T-helper 2 cell treated with Interferon-gamma antibody and Interleukin-4, amounts not matched to agents 100 ng/mL and 5 ng/mL, for 36 hours (primary cell): ENCODE measurements at regions not wholly inside any gene's neighbourhood (a gene's known extent, or its start where the extent isn't known, plus 50 kb on each side); places are given as distances from the start of the nearest gene placed in this dataset.

Experiments used
- intact Hi-C: fragments of 100-400 bp; cut with micrococcal nuclease; formaldehyde crosslinking; loops from one replicate; pipeline ENCODE4 v1.15.1; 2023

DNA sequence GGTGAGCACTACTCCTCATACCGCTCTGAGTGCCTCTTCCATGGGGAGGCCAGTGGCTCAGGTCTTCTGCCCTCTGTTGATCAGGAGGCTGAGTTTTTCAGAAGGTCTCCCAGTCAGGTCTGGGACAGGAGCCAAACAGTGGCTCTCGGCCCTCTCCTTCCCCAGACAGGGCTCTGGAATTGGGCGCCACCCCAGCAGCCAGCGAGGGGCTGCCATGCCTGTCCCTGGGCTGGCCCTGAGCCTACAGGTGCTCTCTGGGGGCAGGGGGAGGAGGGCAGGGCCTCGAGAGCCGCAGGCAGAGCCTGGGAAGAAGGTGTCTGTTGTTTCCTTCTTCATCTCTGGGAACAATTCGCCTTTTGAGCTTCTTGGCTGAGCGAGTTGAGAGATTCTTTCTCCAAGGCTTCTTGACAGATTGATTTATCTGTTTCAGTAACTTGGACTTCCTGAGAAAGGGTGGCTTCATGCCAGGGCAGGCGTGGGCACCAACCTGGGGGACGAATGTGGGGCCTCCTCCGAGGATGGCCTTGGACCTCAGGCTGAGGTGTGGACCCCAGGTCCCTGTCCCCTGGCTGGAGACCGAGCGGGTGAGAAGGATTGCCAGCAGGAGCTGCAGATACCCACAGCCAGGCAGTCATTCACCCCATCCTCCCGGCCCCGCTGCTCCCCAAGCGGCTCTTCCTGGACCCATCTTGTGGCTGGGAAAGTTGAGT, 64.7 kb upstream of the GLI2 start:
- intact Hi-C loops = no loop called here

DNA sequence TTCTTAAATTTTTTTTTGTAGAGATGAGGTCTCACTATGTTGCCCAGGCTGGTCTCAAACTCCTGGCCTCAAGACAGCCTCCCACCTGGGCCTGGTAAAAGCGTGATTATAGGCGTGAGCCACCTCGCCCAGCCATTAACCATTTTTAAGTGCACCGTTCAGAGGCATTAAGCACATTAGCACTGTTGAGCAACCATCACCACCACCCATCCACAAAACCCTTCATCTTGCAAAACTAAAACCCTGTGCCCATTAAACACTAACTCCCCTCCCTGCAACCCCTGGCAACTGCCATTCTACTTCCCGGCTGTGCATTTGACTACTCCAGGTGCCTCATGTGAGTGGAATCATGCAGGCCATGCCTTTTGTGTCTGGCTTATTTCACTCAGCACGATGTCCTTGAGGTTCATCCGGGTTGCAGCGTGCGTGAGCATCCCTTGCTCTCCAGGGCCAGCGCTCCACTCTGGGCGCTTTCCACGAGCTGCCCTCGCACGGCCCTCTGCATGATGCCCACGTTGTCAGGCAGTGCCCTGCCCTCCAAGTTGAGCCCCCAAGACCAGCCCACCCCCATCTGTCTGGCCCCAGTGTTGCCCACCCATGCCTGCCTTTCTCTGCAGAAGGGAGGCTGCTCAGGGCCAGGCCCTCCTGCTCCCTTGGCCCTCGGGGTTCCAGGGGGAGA, 63.0 kb upstream of the GLI2 start:
- intact Hi-C loops = no loop called here

DNA sequence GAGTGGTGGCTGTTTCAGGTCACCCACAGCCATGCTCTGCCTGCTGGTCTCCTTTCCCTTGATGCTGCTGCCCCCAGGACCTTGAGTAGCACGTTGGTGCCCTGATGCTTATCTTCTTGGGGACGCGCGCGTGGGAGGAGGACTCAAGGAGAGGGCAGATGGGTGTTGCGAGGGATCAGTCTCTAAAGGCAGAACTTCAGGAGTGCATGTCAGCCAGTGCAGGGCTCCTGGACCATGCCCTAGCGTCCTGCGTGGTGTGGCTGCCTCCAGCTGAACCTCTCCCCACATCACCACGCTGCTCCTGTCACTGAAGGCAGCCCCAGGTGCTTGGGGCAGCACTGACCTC, 62.5 kb upstream of the GLI2 start:
- intact Hi-C loops = no loop called here

DNA sequence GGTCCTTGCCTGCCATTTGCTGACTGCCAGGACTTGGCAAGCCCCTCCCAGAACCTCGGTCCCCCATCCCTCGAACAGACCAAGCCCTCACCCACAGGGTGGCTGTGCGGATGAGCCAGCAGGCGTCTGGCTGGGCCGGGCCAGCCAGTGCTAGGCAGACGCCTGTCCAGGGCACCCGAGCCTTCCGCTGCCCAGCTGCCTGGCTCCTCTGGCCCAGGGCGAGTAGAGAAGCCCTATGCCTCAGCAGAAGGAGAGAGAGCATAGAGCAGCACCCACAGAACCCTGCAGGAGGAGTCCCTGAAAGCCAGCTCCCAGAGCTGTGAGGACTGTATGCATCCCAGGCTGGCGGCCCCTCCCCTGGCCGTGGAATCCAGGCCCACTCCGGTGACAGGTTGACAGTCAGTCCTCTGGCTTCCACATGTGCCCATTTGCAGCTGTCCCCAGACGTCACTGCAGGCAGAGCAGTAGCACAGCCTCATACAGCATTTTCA, 62.1 kb upstream of the GLI2 start:
- intact Hi-C loops = no loop called here

DNA sequence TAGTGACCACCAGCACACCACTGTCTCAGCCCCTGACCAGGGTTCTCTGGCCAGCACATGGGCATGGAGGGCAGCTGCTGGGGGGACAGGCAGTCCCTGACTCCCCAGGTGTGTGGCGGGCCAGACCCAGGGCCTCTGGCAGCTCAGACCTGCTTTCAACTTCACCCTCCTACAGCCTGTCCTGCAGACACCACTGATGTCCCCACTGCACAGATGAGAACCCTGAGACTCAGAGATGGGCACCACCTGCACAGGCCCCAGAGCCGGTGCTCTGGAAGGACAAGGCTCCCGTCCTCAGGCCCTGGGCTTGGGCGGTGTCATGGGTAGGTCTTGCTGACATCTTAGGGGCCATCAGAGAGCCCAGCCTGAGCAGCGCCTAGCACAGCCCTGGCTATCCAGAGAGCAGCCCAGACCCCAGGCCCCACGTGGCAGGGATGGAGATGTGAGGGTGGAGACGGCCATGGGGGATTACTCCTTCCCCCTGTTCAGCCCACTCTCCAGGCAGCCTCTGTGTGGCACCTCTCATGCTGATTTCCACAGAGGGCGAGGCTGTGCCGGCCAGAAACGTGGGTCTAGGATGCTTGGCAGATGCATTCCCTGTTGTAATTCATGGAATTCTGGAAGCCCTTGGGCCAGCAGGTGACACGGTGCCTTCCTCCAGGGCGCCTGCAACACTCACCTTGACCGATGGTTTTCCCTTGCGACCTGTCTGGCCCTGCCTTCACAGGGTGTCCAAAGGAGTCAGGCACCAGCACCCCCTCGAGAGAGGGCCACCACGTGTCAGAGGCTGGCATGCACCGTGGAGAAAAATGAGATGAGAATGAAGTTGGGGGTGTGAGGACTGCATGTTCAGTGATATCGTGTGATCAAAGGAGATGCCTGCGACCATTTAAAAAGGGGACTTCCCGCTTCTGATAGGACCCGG, 61.2 kb upstream of the GLI2 start:
- intact Hi-C loops = loop anchor here (5.0 kb wide), 1 partner anchor 567 kb away; no protein-coding TSS in a partner anchor

DNA sequence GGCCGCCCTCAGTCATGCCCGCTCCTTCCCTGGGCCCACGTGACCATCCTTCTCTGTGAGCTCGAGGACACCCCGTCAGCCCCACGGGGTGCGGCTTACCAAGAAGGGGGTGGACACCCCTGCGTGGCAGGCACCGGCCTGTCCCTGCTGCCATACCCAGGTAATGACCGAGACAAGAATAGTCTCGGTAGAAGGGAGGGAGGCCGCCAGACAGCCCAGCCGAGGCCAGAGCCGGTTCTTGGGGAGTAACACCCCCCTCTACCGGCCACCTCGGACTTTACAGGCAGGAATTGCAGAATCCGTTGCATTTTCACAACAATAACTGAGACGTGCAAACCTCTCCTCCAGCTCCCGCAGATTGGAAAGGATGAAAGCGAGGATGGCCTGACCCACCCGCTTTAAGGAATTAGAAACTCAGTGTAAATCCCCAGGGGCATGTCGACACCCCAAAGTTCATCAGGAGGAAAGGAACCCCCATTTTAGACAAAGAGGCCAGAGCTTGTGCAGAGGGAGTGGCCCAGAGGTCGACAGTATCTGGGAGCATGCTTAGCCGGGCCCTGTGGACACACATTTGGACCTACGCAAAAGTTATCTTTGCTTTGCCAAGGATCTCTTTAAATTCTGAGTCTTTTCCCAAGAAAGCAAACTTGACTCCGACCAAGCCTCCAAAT, 60.1 kb upstream of the GLI2 start:
- intact Hi-C loops = loop anchor here (5.0 kb wide), 1 partner anchor 568 kb away; no protein-coding TSS in a partner anchor

DNA sequence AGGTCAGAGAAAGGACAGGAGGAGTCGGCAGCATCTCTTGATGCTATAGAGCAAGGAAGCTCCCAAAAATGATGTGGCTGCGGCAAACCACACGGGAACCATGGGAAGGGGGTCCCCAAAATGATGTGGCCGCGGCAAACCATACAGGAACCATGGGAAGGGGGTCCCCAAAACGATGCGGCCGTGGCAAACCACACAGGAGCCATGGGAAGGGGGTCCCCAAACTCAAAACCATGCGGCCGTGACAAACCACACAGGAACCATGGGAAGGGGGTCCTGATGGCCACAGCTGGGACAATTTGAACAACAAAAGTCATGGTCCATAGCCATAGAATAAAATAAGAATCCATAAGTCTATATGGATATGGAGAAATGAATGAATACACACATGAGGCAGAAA, 58.4 kb upstream of the GLI2 start:
- intact Hi-C loops = loop anchor here (5.0 kb wide), 1 partner anchor 570 kb away; no protein-coding TSS in a partner anchor

DNA sequence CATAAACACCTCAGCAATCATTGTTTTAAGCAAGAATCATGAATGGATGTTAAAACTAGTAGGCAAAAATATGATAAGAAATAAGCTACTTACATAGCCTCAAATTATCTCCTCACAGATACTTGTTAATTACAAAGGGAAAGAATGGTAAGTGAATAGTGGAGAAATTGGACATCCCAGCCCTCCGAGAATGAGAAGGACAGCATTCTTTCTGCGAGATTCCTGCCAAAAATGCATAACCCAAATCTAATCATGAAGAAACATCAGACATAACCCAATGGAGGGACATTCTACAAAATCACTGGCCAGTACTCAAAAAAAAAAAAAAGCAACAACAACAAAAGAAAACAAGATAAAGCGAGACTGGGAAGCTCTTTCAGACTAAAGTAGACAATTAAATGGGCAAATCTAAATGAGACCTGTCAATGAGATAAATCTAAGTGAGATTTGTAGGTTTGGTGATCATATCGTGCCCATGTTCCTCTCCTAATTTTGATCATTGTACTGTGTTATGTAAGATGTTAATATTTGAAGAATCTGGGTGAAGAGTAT, 57.9 kb upstream of the GLI2 start:
- intact Hi-C loops = loop anchor here (5.0 kb wide), 1 partner anchor 570 kb away; no protein-coding TSS in a partner anchor

DNA sequence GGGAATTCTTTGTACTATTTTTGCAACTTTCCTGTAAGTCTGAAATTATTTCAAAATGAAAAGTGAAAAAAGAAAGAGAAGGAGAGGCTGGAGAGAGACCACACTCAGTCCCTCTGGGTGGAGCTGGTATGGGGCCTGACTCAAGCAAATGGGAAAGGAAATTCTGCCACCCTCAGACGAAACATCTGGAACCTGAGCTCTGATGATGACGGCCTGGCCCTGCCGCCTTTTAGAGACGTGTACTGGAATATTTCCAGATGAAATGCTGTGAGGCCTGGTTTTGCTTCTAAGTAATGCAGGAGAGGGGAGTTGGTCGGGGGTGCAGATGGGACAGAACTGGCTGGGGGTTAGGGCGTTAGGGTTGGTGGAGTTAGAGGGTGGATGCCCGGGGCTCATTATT, 57.4 kb upstream of the GLI2 start:
- intact Hi-C loops = loop anchor here (5.0 kb wide), 1 partner anchor 571 kb away; no protein-coding TSS in a partner anchor

DNA sequence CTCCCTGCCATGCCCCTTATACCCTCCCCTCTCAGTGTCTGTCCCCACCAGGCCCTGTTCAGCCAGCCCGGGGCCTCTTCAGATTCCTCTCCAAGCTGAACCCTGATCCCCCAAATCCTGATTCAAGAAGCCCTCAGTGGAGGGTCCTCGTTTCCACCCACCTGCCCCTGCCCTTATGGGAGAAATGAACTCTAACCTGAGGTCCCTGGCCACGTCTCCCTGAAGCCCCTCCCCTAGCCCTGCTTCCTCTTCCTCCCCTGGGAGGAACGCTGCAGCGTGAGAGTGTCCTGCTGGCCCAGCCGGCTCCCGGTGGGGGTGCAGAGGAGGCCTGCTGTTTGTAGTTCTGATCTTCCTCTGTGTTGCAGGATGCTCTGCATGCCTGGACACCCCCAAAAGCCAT, 56.7 kb upstream of the GLI2 start:
- intact Hi-C loops = loop anchor here (5.0 kb wide), 1 partner anchor 572 kb away; no protein-coding TSS in a partner anchor

DNA sequence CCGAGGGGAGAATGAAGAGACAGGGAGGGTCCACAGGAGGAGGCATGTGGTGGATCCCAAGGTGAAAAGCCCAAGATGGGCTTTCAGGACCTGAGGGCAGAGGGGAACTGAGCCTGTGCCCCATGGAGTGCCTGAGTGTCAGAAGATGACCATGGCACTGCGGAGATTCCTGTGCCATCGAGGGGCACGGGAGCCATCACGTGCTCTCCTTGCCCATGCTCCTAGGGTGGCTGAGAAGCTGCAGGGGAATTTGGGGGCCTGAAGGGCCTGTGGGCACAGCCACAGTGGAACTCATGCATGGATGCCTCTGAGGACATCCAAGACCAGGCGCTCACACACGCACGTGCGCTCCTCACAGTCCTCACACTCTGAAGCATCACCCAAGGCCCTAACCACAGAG, 56.1 kb upstream of the GLI2 start:
- intact Hi-C loops = loop anchor here (5.0 kb wide), 1 partner anchor 572 kb away; no protein-coding TSS in a partner anchor

DNA sequence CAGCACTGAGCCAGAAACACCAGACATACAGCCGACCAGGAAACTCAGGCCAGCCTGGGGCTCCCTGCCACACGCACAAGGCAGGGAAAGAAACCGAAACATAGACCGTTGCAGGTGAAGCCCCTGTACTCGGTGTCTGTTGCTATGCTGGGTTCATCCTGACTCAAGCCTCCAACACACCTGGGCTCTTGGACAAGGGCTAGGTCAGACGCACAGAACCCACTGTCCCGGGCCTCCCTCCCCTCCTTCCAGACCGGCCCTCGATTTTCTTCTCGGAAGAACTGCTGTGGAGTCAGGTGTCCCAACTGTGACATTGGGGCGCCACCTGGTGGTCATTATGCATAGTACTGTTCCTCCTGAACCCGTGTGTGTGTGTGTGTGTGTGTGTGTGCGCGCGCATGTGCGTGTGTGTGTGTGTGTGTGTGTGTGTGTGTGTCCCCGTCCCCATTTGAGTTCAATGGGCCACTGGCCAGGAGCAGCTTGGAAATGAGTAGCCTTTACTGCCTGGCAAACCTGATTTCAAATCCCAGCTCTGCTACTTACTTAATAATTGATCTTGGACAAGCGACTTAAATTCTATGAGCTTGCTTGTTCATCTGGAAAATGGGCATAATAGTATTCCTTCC, 55.4 kb upstream of the GLI2 start:
- intact Hi-C loops = loop anchor here (2.0 to 5.0 kb wide), 3 partner anchors 335 to 1038 kb away; no protein-coding TSS in a partner anchor

DNA sequence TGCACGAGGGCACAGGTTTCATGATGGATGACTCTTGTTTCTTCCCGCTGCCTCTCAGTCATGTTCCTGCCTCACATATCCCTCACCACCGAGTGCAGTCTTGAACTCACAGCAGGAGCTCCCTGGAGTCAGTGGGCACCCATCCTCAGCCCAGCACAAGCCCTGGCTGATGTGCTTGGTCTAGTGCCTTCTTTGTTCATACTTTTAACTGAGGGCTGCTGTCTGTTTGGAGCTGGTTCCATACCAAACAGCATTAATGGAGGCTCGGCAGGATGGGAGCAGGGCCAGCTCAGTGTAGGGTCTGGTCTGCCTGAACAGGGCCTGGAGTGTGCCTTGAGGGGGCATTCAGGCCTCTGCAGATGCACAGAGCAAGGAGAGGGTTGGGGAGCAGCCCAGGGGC, 54.5 kb upstream of the GLI2 start:
- intact Hi-C loops = loop anchor here (2.0 to 5.0 kb wide), 3 partner anchors 336 to 1039 kb away; no protein-coding TSS in a partner anchor

DNA sequence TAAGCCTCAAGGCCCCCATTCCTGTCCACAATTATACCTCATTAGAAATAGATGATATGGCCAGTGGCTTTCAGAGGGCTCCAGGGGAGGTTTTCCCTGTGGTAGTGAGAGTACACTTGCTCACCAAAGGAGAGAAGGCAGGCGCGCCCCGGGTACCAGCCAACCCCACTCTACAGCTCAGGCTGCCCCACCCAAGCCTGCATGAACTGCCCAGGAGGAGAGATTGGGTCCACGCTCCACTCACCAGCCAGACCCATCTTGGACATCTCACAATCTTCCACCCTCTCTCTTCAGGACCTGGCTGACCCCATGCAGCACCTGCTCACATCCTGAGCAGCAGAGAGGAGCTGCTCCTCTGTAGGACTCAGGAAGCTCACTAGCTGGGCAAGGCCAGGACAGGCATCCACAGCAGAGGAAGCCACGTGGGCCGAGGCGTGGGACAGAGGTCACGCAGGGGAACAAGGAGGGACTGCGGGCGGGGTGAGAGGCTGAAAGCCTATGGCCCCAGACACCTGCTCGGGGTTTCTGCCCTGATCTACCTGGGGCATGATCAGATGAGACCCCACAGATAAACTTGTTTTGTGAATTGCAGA, 53.9 kb upstream of the GLI2 start:
- intact Hi-C loops = loop anchor here (2.0 to 5.0 kb wide), 3 partner anchors 337 to 1039 kb away; no protein-coding TSS in a partner anchor

DNA sequence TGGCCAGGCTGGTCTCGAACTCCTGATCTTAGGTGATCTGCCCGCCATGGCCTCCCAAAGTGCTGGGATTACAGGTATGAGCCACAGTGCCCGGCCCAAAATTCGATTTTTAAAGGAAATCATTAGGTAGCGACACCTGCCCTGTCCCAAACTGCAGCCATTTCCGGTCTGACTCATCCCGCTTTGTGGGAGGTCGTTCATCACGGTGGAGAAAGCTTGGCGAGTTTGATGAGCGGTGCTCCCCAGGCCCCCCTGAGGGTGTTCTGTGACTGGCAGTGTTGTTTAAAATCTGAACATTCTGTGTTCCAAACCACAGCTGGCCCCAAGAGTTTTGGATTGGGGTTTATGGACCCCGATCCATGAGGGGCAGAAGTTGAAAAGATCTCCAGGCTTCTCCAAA, 53.0 kb upstream of the GLI2 start:
- intact Hi-C loops = loop anchor here (5.0 kb wide), 2 partner anchors 980 to 1040 kb away; no protein-coding TSS in a partner anchor

DNA sequence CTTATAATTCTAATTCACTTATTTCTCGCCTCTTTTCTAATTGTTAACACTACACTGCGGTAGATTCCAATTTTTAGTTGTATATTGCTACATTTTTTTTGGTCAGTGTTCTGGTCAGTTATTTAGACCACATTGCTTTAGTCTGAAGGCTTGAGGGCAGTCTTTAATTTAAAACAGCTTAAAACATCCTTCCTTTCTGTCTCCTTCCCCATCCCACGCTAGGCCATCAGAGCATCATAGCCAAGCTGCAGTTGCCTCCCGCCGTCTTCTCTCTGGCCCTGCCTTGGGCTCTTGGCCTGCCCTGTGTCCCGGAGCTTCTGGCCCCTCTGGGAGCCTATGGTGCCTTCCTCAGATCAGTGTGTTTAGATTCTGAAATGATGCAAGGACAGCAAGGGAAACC, 52.6 kb upstream of the GLI2 start:
- intact Hi-C loops = loop anchor here (5.0 kb wide), 2 partner anchors 981 to 1041 kb away; no protein-coding TSS in a partner anchor

DNA sequence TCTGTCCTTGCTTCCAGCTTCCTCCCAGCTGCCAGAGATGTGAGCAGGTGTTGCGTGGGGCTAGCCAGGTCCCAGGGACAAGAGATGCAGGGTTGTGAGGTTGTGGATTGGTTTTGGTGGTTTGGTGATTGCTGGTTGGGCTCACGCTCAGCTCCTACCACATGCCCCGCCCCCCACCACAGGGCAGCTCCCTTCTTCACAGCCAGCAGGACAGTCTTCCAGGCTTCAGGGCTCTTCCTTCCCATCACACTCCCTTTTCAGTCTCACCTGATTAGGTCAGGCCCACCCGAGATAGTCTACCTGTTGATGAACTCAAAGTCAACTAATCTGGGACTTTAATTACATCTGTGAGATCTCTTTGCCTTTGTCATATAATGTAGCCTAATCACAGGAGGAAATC, 52.0 kb upstream of the GLI2 start:
- intact Hi-C loops = loop anchor here (5.0 kb wide), 2 partner anchors 981 to 1041 kb away; no protein-coding TSS in a partner anchor

DNA sequence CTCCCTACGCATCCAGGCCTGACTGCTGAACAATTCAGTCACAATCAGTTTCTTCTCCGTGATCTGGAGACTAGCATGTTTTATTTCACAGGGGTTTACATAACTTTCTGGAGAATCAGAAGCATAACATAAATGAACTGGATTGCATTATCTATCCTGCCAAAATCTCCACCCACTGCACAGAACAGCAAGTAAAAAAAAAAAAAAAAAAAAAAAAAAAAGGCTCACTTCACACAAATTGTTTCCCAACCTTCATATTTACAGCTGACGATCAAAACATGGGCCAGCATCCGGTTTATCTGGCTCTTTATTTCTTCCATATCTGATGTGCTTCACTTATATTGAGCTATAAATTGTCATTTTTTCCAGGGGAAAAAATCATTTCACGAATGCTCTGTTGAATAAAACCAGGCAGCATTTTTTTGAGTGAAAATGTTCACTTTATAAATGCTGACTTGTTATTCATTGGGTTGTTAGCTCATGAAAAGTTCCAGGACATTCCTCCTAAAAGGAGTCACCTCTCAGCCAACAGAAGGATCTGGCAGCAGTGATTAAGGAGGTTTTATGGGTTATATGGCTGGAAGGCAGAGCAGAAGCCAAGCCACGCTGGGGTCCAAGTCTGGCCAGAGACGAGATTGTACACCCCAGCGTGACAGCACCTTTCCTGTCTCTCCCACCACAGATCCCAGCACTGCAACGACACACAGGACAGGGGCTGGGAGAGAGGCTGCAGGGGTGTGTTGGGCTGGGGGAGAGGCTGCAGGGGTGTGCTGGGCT, 51.2 kb upstream of the GLI2 start:
- intact Hi-C loops = loop anchor here (5.0 kb wide), 2 partner anchors 982 to 1042 kb away; no protein-coding TSS in a partner anchor
